HepG2 (cell line): ENCODE measurements at regions not wholly inside any gene's neighbourhood (a gene's known extent, or its start where the extent isn't known, plus 50 kb on each side); places are given as distances from the start of the nearest gene placed in this dataset.

ENCODE experiments used
- ELF4 ChIP-seq: sonication (generic); formaldehyde crosslinking; IDR thresholded peaks from 2 replicates; pipeline ENCODE4 v1.5.0; 2020; ENCODE audit warnings: missing genetic modification reagents, mild to moderate bottlenecking, moderate library complexity, borderline replicate concordance
- RXRA ChIP-seq: sonication (generic); formaldehyde crosslinking; IDR thresholded peaks from 2 replicates; pipeline ENCODE4 v1.5.1; 2020; ENCODE audit warnings: missing genetic modification reagents
- TF ChIP-seq, protein P1 (sequence below): conservative IDR thresholded peaks from 2 replicates; pipeline ENCODE4 v1.6.1; 2018; ENCODE audit warnings: missing genetic modification reagents
- TF ChIP-seq, protein P2 (sequence below): sonication (generic); formaldehyde crosslinking; IDR thresholded peaks from 2 replicates; pipeline ENCODE4 v1.8.1; 2023; ENCODE audit warnings: missing genetic modification reagents, inconsistent platforms, borderline replicate concordance

DNA sequence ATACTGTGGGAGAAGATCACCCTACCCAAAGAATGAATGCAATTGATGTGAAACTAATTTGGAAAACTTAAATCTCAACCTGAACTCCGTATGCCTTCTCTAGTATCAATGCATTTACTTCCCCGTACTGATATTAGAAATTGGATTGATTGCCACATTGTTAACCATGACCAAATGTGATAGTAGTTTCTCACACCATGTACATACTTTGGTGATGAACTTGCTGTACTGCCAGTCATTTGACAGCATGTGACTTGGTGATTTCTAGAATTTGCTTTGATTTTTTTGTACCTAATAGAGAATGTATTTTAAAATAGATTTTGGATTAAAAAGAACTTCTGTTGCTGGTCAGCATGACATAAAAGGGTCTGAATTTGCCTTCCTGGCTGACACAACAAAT is 579.8 kb upstream of the TMEM132C start:
- no peak for TF ChIP-seq RXRA
- TF ChIP-seq, protein P1, sequence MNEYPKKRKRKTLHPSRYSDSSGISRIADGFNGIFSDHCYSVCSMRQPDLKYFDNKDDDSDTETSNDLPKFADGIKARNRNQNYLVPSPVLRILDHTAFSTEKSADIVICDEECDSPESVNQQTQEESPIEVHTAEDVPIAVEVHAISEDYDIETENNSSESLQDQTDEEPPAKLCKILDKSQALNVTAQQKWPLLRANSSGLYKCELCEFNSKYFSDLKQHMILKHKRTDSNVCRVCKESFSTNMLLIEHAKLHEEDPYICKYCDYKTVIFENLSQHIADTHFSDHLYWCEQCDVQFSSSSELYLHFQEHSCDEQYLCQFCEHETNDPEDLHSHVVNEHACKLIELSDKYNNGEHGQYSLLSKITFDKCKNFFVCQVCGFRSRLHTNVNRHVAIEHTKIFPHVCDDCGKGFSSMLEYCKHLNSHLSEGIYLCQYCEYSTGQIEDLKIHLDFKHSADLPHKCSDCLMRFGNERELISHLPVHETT (CRISPR knock-in tag) = no peak
- TF ChIP-seq, protein P2, sequence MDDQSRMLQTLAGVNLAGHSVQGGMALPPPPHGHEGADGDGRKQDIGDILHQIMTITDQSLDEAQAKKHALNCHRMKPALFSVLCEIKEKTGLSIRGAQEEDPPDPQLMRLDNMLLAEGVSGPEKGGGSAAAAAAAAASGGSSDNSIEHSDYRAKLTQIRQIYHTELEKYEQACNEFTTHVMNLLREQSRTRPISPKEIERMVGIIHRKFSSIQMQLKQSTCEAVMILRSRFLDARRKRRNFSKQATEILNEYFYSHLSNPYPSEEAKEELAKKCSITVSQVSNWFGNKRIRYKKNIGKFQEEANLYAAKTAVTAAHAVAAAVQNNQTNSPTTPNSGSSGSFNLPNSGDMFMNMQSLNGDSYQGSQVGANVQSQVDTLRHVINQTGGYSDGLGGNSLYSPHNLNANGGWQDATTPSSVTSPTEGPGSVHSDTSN = no peak
- no peak for TF ChIP-seq ELF4 (CRISPR knock-in tag)
